Transverse colon (tissue), 4 donors: ENCODE measurements at regions not wholly inside any gene's neighbourhood (a gene's known extent, or its start where the extent isn't known, plus 50 kb on each side); places are given as distances from the start of the nearest gene placed in this dataset.

ENCODE experiments used
- DNase-seq: peaks from one replicate; pipeline ENCODE4 v3.0.0-alpha.2; 2019
- H3K27ac ChIP-seq, 4 donors: fragments of 200-600 bp; sonication (generic); 2 replicates each; pipeline ENCODE4 v1.5.1; 2016 to 2018; ENCODE audit warnings: inconsistent platforms in 4 of 4
- H3K27me3 ChIP-seq: fragments of 200-600 bp; sonication (generic); 2 replicates; pipeline ENCODE4 v1.5.1; 2017; ENCODE audit warnings: inconsistent platforms
- H3K36me3 ChIP-seq, 4 donors: fragments of 200-600 bp; sonication (generic); 2 replicates each; pipeline ENCODE4 v1.5.1; 2017 to 2019; ENCODE audit warnings: inconsistent platforms in 4 of 4
- H3K4me1 ChIP-seq, 4 donors: fragments of 200-600 bp; sonication (generic); 2 replicates each; pipeline ENCODE4 v1.5.1; 2017 to 2020; ENCODE audit warnings: inconsistent platforms in 4 of 4
- H3K4me3 ChIP-seq, 4 donors: fragments of 200-600 bp; sonication (generic); 1 replicate in 1 of 4; 2 replicates in 3 of 4; pipeline versions ENCODE4 v1.5.1 to v1.6.1; 2017 to 2019; ENCODE audit warnings: inconsistent platforms in 4 of 4
- H3K9me3 ChIP-seq, 2 donors: fragments of 200-600 bp; sonication (generic); 2 replicates each; pipeline ENCODE4 v1.5.1; 2017 to 2019; ENCODE audit warnings: inconsistent platforms in 2 of 2
- EP300 ChIP-seq: sonication (generic); formaldehyde crosslinking; IDR thresholded peaks from one replicate; pipeline ENCODE4 v1.6.1; 2017; ENCODE audit warnings: antibody characterized with exemption, low read depth
- POLR2A ChIP-seq: fragments of 450-650 bp; IDR thresholded peaks from one replicate; pipeline ENCODE4 v1.6.1; 2016; ENCODE audit warnings: antibody characterized with exemption, mild to moderate bottlenecking, moderate library complexity
- POLR2AphosphoS5 ChIP-seq, 3 donors: sonication (generic); formaldehyde crosslinking; IDR thresholded peaks; one replicate each; pipeline ENCODE4 v1.6.1; 2016; ENCODE audit warnings: antibody characterized with exemption in 3 of 3
- WGBS, 2 donors: methylation state at CpG; one replicate each; pipeline ENCODE4 v1.1.5; 2018; ENCODE audit warnings: low coverage in 1 of 2; 5-methylcytosine and 5-hydroxymethylcytosine counted together
- in situ Hi-C, 4 donors: fragments of 200-750 bp; cut with MboI; loops; one replicate each; pipeline versions ENCODE4 v1.15.0 to v1.15.1; 2017; ENCODE audit warnings: low sequenced_read_pairs in 3 of 4, low pct_ligation_motif_present in 1 of 4, low pct_unique_long_range_greater_than_20kb in 1 of 4
- intact Hi-C: fragments of 100-400 bp; cut with DNase I; formaldehyde crosslinking; loops from one replicate; pipeline ENCODE4 v1.15.1; 2023; ENCODE audit warnings: low total_unique reads
- TF ChIP-seq, protein P1 (sequence below), 5 experiments: fragments of 200-600 bp in 3 of 5; fragments of 450-650 bp in 2 of 5; sonication (generic) in 3 of 5; IDR thresholded peaks; 1 replicate in 2 of 5; 2 replicates in 3 of 5; pipeline ENCODE4 v1.5.1; 2016 to 2017; ENCODE audit warnings: antibody characterized with exemption in 5 of 5, inconsistent platforms in 3 of 5, mild to moderate bottlenecking in 2 of 5, moderate library complexity in 1 of 5

DNA sequence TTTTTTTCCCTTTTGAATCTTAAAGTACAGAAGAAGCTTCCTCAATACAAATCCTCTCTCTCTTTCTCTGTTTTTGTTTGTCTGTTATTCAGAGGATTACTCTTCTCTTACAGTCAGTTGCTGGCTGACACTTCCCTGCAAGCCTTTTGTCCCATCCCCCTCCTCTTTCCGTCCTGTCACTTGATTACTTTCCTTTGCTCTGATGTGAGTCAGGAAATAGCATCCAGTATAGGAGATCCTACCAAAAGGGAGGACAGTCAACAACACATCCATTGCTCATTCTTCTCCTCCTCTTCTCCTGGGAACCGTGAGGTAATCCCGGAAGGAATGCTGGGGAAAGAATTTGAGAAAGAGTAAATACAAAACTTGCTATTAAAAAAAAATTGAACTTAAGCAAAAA, 79.3 kb upstream of the SCN7A start:
- H3K4me3 ChIP-seq = no peak overlapping the region
- TF ChIP-seq EP300 (no peak), POLR2A (no peak), POLR2AphosphoS5 (IDR thresholded peaks at IDR 0.05) (no peak)
- TF ChIP-seq, protein P1, sequence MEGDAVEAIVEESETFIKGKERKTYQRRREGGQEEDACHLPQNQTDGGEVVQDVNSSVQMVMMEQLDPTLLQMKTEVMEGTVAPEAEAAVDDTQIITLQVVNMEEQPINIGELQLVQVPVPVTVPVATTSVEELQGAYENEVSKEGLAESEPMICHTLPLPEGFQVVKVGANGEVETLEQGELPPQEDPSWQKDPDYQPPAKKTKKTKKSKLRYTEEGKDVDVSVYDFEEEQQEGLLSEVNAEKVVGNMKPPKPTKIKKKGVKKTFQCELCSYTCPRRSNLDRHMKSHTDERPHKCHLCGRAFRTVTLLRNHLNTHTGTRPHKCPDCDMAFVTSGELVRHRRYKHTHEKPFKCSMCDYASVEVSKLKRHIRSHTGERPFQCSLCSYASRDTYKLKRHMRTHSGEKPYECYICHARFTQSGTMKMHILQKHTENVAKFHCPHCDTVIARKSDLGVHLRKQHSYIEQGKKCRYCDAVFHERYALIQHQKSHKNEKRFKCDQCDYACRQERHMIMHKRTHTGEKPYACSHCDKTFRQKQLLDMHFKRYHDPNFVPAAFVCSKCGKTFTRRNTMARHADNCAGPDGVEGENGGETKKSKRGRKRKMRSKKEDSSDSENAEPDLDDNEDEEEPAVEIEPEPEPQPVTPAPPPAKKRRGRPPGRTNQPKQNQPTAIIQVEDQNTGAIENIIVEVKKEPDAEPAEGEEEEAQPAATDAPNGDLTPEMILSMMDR (IDR thresholded peaks at IDR 0.05) = no peak
- in situ Hi-C loops (no loop called here), intact Hi-C loops (no loop called here)
- whole genome bisulfite sequencing, 2 donors = 37 to 38% methylated on average over 3 of the region's 3 CpGs
- H3K36me3 ChIP-seq = no peaks in the 10 kb centered on the region
- DNase-seq = no peak
- H3K4me1 ChIP-seq = no peaks in the 10 kb centered on the region
- H3K9me3 ChIP-seq = no peaks in the 10 kb centered on the region
- H3K27me3 ChIP-seq = no peaks in the 10 kb centered on the region
- no peak overlapping the region for H3K27ac ChIP-seq

DNA sequence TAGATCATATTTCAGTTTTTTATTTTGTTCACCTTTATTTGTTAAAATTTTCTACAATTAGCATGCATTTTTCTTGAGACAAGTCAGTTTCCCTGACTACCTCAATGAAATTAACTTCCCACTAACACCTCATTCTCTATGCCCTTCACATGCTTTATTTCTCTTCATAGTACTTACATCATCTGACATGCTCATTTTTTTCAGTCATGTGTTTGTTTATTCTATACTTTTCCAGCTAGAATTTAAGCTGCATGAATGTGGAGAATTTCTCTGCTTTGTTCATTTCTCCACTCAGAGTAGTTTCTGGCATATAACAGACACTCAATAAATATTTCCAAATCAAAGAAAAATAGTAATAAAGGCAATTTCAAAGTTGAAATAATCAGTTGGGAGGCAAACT, 78.9 kb upstream of the SCN7A start:
- intact Hi-C loops = no loop called here
- Histone ChIP-seq H3K36me3 (no peaks in the 10 kb centered on the region), H3K4me1 (no peaks in the 10 kb centered on the region), H3K9me3 (no peaks in the 10 kb centered on the region), H3K27me3 (no peaks in the 10 kb centered on the region), H3K4me3 (no peak overlapping the region), H3K27ac (no peak overlapping the region)
- in situ Hi-C loops = no loop called here
- TF ChIP-seq EP300 (no peak), POLR2A (no peak), POLR2AphosphoS5 (IDR thresholded peaks at IDR 0.05) (no peak)
- TF ChIP-seq, protein P1 (IDR thresholded peaks at IDR 0.05) = no peak
- no peak for DNase-seq

DNA sequence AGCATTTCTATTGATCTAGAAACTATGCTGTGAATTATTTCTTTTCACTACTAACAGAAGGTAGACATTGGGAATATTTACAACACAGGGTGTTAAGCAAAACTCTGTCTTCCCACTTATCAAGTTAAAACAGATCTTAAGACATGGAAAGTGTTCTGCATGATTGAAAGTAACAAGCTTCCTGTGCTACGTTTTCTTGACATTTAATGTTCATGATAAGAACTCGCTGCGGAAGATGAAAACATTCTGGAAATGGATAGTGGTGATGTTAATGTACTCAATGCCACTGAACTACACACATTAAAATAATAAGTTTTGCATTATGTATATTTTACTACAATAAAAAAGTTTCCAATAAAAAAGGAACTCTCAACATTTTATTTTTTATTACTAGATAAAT, 74.4 kb upstream of the SCN7A start:
- H3K36me3 ChIP-seq = no peaks in the 10 kb centered on the region
- TF ChIP-seq, protein P1 (IDR thresholded peaks at IDR 0.05) = no peak
- TF ChIP-seq POLR2AphosphoS5 (IDR thresholded peaks at IDR 0.05) (no peak), EP300 (no peak), POLR2A (no peak)
- intact Hi-C loops (no loop called here), in situ Hi-C loops (no loop called here)
- H3K4me3 ChIP-seq = no peak overlapping the region
- H3K27ac ChIP-seq = no peak overlapping the region
- WGBS, 2 donors = 40 to 46% methylated on average over 3 of the region's 3 CpGs
- DNase-seq = no peak
- H3K27me3 ChIP-seq = no peaks in the 10 kb centered on the region
- no peaks in the 10 kb centered on the region for H3K4me1 ChIP-seq
- H3K9me3 ChIP-seq = no peaks in the 10 kb centered on the region

DNA sequence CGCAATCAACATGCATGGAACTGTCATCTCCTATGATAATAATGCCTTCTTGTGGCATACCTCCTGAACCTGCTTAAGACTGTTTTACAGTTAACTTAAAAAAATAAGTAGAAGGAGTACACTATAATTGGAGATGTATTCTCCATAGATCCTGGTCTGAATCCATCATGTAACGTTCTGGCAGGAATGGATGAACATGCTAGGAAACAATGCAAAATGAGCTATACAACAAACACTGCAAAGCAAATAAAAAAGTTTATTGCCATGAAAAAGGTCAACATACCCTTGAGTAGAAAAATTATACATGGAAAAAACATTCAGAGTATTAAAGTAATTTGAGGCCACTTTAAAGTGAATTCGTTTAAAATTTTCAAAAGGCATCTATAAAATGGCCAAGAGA, 71.5 kb upstream of the SCN7A start:
- Histone ChIP-seq H3K4me1 (no peaks in the 10 kb centered on the region), H3K27ac (no peak overlapping the region), H3K27me3 (no peaks in the 10 kb centered on the region), H3K4me3 (no peak overlapping the region), H3K9me3 (no peaks in the 10 kb centered on the region), H3K36me3 (no peaks in the 10 kb centered on the region)
- intact Hi-C loops = no loop called here
- in situ Hi-C loops = no loop called here
- 65 to 73% methylated on average over 3 of the region's 3 CpGs for WGBS, 2 donors
- TF ChIP-seq POLR2AphosphoS5 (IDR thresholded peaks at IDR 0.05) (no peak), EP300 (no peak), POLR2A (no peak)
- TF ChIP-seq, protein P1 (IDR thresholded peaks at IDR 0.05) = no peak
- no peak for DNase-seq
